GM18858 (cell line): ENCODE measurements at regions not wholly inside any gene's neighbourhood (a gene's known extent, or its start where the extent isn't known, plus 50 kb on each side); places are given as distances from the start of the nearest gene placed in this dataset.

ENCODE experiments used
- ATAC-seq: cut with Tn5 transposase; IDR thresholded peaks from one replicate; pipeline ENCODE4 v1.9.1; 2021; ENCODE audit not compliant: unreplicated experiment

DNA sequence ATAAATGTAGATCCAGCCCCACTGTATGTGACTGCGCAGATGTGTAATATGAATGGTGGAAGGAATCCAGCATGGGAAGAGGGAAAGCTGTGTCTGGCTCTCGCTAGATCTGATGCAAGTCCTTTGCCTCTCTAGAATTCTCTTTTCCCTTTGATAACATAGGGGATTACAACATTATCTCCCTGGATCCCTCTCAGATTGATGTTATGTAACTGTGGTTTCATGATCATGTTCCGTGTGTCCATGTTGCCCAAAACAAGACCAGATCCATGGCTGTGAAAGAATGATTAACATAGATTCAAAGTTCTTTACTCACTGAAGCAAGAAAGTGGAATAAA is 184.0 kb upstream of the UBL3 start:
- ATAC-seq, result no peak

- no peak for ATAC-seq
Measured at GRCh38 chr13:30033681-30034457, 183.5 kb upstream of the UBL3 start.

- no peak for ATAC-seq
Measured at GRCh38 chr13:30032263-30032662, 181.8 kb upstream of the UBL3 start.

DNA sequence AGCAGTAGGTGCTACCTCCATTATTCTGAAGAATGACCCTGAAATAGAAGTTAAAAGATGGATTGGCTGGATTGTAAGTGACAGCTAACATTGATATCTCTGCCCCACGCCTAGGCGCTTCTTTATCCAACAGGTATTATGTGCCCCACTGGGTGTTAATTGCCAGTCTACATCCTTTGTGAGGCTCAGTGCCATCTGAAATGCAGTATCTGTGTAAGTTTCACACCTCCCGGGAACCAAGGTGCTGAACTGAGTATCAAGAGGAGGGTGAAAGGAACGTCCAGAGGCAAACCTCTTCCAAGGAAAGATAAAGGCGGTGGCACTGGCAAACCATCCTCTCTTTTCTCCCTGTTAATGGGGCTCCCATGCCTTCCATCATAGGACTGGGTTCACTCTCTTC is 181.1 kb upstream of the UBL3 start:
- ATAC-seq, result no peak

- no peak for ATAC-seq
Measured at GRCh38 chr13:30030141-30030750, 179.8 kb upstream of the UBL3 start.

DNA sequence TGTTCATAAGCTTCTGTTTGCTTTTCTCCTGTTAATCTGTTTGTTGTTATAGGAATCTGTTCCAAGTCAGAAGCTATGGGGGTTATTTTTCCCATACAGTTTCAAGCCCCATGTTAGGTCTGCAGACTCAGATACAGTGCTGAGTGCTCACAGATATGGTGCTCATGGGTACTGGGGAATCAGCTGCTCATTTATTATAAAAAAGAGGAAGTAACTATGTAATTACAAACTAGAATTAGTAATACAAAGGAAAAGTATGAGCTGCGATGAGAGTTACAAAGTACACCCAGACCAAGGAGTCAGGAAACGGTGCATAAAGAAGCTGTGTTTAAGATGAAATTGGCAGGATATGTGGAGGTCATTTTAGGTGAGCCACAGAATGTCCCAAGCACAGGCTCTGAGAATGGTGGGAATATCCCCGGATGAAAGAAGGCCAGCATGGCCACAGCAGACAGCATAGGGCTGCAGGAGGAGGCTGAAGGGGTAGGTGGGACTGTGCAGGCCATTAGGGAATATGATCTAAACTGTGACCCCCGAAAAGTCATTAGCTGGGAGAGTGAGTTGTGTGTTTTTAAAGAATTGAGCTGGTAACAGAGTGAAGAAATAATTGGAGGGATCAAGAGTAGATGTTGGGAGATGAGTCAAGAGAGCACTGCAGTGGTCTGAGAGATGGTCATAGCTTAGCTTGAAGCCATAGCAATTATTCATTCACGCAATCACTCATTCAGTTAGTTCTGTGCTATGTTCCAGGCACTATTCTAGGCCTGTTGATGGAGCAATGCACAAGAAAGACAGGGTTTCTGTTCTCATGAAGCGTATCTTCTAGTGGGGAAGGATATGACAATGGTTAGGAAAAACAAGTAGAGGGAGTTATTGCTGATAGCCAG is 177.4 kb upstream of the UBL3 start:
- no peak for ATAC-seq

DNA sequence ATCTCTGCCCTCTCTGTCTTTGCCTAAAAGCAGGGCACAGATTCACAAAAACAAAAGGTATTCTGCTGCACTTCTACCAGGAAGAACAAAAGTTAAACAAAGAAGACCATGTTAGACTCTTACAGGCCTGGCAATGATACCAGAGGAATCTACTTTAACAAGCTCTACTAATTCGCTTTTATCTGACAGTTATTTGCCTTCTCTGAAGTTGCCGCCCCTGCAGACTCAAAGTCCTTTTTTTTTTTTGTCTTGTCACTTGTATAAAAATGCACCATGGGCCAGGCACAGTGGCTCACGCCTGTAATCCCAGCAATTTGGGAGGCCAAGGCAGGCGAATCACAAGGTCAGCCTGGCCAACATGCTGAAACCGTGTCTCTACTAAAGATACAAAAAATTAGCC is 176.5 kb upstream of the UBL3 start:
- ATAC-seq, result no peak

- ATAC-seq, result no peak
Measured at GRCh38 chr13:30026093-30026492, 175.7 kb upstream of the UBL3 start.

- no peak for ATAC-seq
Measured at GRCh38 chr13:30025351-30025750, 174.9 kb upstream of the UBL3 start.

GRCh38 chr13:30024125-30024865 is 173.9 kb upstream of the UBL3 start:
- ATAC-seq, result no peak

DNA sequence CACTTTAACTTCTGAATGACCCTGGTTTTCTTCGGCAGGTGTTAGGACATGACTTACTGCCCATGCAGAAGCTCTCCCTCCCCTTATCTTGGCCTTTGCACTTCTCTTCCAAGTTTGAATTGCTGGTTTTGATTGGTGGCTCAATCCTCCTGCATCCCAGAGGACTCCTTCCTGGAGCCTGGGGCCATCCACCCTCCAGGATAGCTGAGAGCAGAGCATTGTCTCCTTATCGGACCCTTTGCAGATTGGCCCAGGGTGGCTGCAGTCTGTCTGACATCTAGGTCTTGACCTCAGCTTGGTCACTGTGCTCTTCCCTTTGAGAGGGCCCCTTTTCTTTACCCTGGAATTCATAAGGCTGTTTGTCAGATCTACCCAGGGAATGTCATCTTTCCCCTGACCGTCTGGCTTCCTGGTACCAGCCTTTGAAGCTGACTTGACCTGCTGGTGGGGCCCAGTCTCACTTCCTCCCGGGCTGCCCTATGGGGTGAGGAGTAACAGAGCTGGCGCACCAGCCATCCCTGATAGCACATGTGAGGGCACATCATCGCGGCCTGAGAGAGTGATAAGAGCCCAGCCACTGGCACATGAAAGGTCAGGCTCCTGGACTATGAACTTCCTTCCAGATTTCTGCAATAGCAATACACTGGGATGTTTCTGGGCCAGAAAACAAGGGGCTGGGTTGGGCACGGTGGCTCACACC is 172.9 kb upstream of the UBL3 start:
- ATAC-seq, result no peak

- ATAC-seq, result no peak
Measured at GRCh38 chr13:30022796-30023195, 172.4 kb upstream of the UBL3 start.

DNA sequence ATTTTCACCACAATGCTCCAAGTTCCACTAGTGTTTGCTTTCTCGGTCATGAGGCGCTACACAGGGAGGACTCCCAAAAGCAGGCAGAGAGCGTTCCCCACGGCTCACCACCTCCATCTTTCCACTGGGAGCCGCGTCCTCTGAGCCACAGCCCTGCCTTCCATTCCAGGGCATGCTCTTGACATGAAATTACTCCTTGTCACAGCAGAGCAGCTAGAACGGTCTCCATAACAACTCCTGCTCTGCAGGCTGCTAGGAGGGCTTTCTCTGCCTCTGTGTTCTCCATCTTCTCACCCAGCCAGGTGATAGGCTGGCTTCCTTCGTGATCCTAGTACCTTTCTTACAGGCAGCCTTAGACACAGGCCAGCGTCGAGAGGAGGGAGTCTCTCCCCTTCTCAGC is 171.8 kb upstream of the UBL3 start:
- no peak for ATAC-seq

- no peak for ATAC-seq
Measured at GRCh38 chr13:30021611-30022010, 171.2 kb upstream of the UBL3 start.

DNA sequence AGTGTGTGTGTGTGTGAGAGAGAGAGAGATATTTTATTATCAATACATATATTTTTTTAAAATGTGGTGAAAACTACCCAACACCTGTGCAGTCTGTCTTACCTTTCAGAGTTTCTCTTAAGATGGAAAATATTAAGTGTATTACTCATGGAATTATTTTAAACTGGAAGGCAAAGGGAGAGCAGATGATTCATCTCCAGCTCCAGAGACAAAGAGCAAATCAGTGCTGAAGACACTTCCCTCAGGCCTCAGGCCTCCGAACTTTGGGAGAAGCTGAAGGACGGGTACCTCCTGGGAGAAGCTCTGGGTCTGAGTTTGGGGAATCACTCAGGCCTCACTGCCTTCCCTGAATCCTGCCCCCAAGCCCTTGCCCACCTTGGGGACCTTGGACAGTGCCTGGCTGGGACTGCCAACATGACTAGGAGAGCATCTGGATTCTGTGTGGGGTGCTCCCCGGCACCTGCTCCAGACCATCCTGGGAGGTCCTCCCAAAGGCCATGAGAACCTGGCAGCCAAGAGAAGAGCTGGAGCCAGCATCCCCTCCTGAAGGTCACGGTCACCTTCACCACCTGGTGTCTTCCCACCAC is 170.4 kb upstream of the UBL3 start:
- no peak for ATAC-seq

DNA sequence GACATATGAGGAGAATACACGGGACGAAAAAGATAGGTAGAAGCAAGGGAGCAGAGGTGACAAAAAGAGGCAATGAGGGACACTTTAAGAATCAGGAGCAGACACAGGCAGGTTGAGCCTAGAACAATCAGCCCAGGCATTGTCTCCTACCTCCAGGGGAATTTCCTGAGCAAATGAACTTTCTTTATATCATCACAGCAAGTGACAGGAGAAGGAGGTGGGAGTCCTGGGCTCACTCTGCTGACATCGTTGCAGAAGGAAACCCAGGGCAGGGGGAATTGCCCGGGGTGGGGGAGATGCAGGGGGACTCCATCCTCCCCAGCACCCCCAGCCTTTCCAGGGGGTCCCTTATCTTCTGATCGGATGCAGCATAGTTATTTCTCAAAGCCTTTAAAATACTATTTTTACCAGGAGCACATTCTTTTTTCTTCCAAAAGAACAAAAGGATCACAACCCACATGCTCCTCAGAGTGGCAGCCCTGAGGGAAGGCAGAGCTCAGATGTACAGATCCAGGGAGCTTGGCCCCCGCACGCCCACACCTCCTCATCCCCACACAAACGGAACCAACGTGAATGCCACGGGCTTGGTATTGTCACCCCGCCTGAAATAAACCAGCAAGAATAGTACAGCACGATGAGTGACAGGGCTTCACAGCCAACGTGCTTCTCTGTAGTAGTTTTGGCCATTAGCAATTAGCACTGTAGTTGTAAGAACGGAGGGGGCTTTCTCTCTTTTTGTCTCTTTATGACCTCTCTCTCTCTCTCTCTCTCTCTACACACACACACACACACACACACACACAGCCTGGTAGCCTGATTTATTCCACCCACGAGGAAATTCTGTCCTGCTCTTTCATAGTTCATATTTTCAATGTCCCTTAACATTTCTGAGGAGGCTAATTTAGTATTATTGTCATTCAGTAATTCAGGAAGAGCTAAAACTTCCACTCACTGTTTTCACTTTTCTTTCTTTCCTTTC is 169.5 kb upstream of the UBL3 start:
- no peak for ATAC-seq

DNA sequence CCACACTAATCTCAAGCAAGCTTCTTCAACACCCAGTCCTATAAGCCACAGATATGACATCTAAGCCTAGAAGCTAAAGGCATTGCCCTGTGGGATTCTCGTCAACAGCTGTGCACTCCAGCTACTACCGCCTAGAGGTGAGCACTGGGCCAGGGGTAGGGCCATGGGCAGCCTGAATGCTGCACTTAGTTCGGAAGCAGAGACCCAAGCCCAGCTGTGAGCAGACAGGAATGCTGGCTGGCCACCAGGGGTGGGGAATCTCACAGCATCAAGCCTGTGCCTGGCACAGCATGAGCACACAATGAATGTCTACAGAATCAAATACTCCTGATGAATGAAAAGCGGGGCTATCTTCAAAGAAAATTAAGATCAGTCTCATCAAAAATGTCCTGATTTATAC is 167.5 kb upstream of the UBL3 start:
- no peak for ATAC-seq

DNA sequence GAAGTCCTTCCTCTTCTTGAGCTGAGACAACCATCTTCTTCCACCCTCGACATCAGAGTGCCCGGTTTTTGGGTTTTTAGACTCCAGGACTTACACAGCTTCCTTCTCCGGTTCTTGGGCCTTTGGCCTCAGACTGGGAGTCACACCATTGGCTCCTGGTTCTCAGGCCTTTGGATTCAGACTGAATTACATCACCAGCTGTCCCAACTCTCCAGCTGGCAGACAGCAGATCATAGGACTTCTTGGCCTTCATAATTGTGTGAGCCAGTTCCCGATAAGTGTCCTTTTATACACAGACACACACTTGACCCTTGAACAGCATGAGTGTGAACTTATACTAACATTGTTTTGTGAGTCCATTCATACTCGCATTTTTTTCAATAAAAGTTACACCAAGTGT is 166.0 kb upstream of the UBL3 start:
- no peak for ATAC-seq

- no peak for ATAC-seq
Measured at GRCh38 chr13:30009411-30009810, 159.0 kb upstream of the UBL3 start.
